NCI-H1105 (cell line): ENCODE measurements at regions not wholly inside any gene's neighbourhood (a gene's known extent, or its start where the extent isn't known, plus 50 kb on each side); places are given as distances from the start of the nearest gene placed in this dataset.

Experiments
- DNase-seq: peaks from one replicate; lab custom pipeline; 2025; lab: John Stamatoyannopoulos, UW

DNA sequence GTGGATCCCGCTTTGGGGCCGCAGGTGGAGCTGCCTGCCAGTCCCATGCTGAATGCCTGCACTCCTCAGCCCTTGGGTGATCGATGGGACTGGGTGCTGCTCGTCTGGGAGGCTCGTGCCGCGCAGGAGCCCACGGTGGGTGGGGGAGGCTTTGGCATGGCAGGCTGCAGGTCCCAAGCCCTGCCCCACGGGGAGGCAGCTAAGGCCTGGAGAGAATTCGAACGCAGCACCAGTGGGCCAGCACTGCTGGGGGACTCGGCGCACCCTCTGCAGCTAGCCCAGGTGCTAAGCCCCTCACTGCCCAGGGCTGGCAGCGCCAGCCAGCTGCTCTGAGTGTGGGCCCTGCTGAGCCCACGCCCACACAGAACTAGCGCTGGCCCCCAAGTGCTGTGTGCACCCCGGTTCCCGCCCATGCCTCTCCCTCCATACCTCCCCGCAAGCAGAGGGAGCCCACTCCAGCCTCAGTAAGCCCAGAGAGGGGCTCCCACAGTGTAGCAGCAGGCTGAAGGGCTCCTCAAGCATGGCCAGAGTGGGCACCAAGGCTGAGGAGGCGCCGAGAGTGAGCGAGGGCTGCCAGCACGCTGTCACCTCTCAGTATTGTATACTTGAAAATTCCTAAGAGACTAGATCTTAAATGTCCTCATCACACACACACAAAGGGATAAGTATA, 1654.2 kb upstream of the SLC39A10 start:
- DNase-seq, result no peak

DNA sequence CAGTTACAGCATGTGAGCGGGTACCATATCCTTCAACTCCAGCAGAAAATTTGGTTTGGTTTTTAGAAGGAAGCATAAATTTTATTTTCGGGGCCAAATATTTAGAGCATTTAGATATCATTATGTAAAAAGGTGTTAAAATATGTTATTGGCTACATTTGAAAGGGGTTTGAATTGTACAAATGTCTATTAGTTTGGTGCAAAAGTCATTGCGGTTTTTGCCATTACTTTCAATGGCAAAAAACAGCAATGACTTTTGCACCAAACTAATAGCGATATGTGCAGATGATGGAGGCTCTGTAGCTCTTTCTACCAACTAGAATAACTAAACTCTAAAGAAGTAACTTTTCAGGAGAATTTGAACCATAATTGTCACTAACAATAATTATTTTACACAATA, 1666.2 kb upstream of the SLC39A10 start:
- DNase-seq, result no peak

DNA sequence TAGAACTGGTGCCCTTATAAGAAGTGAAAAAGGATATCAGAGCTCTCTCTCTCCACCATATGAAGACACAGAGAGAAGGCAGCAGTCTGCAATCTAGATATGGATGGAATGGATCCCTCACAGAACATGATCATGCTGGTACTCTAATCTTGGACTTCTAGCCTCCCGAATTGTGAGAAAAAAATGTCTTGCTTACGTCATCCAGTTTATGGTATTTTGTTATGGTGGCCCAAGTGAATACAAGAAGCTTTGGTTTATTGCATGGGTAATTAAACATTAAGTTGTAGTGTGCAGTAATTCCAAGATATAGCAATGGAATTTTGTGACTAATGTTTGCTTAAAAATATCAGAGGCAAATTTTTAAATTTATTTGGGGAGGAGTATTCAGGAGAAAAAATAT, 1667.4 kb upstream of the SLC39A10 start:
- no peak for DNase-seq

DNA sequence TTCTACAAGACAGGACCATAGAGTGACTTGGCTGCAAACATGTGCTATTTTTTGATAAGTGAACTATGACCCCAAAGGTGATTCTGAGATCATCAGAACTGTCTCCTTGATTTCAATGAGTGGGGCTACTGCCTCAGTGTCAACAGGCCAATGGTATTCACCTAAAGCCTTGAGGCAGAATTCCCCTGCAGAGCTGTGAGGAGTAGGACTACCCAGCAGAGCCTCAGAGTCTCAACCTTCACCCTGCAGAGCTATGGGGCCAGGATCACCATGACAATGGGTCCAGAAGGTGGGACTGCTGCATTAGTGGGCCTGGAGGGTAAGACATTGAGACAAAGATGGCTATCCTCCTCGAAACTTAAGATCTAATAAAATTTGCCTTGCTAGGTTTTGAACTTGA, 1668.2 kb upstream of the SLC39A10 start:
- no peak for DNase-seq

DNA sequence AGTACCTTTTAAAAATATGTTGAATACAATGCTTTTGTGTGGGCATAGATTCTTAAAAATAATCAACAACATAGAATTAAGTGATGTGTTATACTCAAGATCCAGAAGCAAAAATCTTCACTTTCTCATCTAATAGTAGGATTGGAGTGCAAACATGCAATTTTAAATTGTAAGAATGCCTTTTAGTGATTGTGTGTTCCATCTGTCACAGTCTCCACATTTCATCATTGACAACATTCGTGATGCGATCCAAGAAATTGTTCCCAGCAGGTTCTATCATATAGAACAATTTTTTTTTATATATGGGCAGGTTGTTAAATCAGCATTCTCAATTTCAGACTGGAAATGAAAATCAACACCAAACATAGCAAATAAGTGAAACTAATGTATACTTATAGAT, 1671.8 kb upstream of the SLC39A10 start:
- no peak for DNase-seq

DNA sequence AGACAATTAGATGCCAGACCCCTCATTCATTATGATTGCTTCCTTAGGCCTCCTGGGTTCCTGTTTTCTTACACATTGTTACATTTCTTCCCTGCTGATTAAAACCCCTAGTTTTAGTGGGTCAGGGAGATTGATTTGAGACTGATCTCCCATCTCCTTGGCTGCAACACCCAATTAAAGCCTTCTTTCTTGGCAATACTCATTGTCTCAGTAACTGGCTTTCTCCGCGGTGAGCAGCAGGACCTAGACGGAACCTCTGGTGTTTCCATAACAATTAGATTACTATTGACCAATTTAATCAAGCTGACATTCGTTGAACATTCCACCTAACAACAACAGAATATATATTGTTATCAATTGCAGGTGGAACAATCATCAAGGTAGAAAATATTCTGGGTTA, 1676.4 kb upstream of the SLC39A10 start:
- no peak for DNase-seq

DNA sequence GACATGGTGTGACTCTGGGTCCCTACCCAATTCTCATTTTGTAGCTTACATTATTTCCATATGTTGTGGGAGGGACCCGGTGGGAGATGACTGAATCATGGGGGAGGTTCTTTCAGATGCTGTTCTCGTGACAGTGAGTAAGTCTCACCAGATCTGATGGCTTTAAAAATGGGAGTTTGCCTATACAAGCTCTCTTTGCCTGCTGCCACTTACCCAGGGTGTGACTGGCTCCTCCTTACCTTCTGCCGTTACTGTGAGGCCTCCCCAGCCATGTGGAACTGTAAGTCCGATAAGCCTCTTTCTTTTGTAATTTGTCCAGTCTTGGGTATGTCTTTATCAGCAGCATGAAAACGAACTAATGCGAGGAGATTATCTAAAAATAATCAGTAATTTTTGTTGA, 1683.2 kb upstream of the SLC39A10 start:
- DNase-seq, result no peak

DNA sequence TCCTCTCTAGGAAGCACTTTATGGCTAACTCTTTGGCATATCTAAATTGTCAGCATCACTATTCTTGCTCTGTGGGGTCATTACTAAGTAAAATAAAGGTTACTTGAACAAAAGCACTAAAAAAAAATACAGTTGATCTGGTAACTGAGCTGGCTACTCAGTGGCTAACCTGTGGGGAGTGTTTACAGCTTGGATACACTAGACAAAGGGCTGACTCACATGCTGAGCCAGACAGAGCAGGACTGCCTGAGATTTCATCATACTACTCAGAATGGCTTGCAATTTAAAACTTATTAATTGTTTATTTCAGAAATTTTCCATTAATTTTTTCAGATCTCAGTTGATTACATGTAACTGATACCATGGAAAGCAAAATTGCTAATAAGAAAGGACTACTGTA, 1690.4 kb upstream of the SLC39A10 start:
- DNase-seq, result no peak

DNA sequence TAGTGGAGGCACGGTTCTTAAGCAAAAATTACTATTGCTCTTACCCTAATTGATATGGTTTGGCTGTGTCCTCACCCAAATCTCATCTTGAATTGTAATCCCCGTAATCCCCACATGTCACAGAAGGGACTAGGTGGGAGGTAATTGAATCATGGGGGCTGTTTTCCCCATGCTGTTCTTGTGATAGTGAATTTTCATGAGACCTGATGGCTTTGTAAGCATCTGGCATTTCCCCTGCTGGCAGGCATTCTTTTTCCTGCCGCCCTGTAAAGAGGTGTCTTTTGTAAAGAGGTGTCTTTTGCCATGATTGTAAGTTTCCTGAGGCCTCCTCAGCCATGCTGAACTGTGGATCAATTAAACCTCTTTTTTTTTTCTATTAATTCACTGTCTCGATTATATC, 1691.8 kb upstream of the SLC39A10 start:
- no peak for DNase-seq

DNA sequence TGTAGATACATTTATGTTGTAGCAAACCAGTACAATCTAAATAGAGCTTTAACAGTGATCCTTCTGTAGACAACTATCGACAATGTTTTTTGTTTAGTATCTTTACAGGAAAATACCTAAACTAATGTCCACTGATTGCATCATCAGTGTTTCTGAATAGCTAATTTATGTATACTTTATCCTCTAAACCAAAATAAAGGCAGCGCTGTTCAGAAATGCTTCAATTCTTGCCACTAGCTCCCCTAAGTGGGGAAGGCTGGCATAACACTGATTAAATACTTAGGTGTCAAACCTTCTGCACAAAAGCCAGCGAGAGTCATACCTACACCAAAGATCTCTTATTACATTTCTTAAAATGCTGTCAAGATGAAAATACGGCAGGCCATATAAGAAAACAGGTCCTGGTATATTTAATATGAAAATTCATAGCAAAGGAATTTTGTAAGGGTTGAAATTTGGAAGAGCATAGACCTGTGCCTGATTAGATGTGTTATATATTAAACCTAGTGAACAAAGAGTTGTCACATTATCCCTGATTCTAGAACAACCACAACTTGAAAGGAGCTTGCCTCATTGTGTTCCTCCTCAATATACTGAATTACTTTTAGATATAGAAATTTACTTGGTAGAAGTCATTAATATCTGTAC, 1693.4 kb upstream of the SLC39A10 start:
- DNase-seq, result no peak

DNA sequence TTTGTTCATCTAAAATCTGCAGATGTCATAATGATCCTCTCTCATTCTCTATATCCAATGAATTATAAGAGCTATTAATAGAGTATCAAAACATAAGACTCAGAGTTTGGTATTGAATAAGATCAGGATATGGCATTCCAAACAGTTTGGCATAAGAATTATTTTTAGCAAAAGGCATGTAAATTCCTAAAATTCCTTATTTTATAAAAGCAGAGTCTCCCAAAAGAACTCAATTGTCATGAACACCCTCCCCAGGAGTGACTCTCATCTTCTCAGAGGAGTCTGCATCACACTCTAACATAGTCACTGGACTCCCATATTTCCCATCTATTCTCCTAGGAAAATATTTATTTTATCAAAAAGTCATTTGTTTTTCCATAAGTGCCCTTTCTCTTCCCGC, 1710.2 kb upstream of the SLC39A10 start:
- DNase-seq, result no peak

DNA sequence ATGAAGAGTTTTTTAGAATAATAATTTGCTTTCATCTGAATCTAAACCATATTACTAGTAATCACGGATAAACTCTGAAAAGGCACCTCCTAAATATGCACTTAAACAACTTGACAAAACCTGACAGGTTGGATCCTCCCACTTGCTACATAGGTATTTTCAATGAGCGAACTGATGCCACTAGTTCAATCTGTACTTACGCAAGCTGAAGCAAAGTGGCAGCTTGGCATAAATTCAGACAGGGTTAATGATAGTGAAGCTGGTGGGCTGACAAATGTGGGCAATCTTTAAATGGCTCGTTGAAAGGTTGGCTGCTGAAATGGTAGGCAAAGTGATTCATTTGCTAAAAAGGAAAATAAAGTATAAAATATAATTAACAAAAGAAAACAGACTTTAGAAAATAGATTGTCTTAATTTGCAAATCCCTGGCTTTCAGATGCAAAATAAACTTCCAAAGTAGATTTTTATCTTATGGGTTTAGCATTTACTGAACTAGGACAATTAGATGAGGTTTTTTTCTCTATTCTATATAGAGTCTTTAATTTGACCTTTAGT, 1713.5 kb upstream of the SLC39A10 start:
- DNase-seq, result peak; percentile 11

DNA sequence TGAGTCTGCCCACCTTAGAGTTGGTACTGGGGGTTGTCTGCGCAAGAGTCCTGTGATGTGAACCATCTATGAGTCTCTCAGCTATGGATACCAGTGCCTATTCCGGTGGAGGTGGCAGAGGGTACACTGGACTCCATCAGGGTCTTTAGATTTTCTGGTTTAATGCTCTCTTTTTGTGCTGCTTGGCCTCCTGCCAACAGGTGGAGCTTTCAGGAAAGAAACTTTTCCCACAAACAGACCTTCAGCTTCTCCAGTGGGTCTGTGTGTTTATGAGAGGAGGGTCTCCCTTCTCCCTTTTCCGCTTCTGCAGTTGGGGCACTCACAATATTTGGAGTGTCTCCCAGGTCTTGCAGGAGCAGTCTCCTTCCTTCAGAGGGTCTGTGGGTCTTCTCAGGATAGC, 1721.9 kb upstream of the SLC39A10 start:
- no peak for DNase-seq

DNA sequence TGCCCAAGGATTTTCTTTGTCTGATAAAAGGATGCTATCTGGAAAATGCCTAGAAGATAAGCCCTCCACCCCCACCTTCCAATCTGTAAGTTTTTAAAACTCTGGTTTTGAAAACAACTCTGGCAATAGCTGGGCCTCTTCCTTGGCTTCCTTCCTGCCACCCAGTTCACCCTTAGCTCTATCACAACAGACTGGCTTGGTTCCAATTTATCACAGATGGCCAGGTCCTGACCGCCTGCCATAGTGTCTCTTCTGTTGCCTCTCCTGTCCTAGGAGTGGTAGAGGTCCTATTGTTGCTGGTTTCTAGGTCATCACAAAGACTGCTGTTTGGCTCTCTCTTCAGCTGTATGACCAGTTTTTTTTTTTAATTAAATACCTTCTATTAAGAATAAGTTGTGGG, 1727.9 kb upstream of the SLC39A10 start:
- DNase-seq, result no peak

DNA sequence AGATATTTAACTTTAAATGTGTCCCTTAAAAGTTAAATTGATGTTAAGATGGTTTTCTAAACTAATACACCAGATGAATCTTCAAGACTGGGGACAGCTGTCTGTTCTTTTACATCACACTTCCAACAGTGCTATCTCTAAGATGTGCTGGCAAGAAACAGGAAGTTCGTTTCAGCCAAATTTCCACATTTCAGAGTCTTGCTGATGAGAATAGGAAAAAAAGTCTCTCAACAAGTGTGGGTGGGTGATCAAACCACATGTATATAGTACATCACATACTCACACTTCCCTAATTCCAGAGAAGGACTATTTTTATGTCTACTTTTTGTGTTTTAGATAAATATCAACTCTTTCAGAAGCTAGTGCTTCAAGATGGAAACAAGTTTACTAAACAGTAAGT, 1712.8 kb upstream of the TMEFF2 start:
- DNase-seq, result no peak

DNA sequence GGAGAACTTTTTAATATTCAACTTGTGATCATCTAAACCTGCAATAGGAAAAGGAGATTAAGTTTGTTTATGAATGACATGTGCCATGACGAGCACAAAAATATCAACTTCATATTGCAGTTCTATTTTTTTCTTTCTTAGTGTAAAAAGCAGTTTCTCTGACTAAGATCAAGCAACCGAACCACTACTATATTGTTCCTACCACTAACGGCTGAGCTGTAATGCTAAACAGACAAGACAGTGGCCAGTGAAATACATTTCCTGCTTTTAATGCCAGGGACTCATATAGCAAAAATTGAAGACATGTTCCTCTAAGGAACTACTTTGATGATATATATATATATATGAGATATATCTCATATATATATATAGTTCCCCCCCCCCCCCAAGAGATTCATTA, 1705.6 kb upstream of the TMEFF2 start:
- DNase-seq, result no peak

DNA sequence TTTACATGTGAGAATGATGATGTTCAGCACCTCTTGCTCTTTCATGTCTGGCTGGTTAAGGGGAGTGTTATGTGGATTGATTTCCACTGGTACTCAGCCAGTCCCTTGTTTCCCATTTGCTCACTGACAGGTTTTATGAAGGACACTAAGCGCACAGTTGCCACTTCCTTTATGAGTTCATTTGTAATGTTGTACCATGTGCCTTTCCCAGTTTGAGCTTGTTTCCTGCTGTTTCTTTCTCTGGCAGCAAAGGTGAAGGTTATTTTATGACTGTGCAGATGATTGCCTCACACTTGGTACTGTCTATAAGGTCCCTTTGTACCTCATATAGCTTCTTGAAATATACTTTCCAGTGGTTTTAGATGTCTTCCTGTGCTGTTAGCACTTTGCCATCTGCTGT, 1700.5 kb upstream of the TMEFF2 start:
- DNase-seq, result no peak

DNA sequence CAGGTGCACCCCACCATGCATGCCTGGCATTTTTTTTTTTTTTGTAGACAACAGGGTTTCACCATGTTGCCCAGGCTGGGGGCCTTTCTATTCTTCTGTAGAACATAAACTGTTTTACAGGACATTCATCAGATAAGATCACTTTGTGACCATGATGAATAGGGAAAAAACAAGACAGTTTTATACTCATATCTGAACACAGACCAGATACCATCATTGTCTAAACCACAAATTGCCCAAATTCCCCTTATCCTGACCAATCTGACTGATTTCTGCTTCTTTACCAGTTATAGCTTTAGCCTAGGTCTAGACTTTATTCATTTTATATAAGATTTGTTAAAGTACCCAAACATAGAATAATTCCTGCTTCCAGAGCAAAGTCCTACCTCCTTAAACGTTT, 1699.3 kb upstream of the TMEFF2 start:
- DNase-seq, result no peak

DNA sequence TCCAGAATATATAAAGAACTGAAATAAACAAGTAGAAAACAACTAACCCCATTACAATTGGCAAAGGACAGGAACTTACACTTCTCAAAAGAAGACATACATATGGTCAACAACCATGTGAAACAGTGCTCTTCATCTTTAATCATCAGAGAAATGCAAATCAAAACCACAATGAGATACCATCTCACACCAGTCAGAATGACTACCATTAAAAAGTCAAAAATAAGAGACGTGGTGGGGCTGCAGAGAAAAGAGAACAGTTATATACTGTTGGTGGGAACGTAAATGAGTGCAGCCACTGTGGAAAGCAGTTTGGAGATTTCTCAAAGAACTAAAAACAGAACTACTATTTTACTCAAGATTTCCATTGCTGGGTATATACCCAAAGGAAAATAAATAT, 1696.3 kb upstream of the TMEFF2 start:
- DNase-seq, result no peak

DNA sequence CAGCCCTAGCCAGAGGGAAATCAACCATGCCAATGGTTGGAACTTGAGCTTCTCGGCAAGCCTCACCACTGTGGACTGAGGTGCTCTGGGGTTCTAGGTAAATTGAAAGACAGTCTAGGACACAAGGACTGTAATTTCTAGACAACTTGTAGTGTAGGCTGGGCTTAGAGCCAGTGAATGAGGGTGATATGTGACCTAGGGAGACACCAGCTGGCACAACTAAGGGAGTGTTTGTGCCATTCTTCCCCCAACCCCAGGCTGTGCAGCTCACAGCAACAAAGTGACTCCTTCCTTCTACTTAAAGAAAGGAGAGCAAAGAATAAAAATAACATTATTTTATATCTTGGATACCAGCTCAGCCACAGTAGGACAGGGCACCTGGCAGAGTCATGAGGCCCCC, 1690.7 kb upstream of the TMEFF2 start:
- no peak for DNase-seq

DNA sequence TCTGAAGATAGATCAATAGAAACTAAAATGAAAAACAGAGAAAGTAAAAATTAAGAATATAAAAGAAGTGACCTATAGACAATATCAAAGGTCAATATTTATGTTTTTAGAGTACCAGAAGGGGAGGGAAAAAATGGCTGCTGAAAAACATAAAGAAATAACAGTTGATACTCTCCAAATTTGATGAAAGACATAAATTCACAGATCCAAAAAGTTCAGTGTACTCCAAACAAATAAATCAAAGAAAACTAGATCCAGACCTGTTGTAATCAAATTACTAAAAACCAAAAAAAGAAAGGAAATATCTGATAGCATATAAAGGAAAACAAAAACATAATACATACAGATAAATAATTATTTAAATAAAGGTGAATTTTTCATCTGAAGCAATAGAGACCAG, 1689.1 kb upstream of the TMEFF2 start:
- DNase-seq, result no peak

DNA sequence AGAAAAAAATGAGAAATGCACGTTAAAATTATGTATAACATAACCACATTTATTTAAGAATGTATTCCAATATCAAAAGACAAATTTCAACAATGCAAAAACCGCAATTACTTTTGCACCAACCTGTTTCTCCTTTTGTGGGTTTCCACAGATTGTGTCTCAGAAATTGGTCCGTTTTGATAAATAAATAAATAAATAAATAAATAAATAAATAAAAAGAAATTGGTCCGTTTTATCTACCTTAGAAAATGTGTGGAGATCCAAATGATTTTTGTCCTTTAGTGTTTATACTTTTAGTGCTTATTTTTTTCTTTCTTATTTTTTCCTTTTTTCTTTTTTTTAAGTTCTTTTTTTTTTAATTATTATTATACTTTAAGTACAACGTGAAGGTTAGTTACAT, 1682.2 kb upstream of the TMEFF2 start:
- no peak for DNase-seq

DNA sequence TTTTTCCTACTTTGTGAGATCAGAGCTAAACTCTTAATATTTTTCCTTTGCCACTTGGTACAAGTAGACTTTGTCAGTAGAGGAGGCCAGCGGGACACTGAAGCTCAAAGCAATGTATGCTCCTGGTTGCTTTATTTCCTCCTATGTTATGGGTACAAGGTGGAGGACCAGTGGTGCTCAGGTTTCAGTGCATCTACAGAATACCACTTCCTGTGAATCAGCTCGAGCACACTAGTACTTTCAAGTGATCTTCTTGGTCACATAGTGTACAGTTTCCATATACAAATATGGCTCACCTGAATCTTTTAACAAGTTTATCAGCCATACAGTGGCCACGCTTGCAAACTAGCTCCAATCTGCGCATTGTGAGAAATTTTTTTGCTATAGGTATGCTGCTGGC, 1674.8 kb upstream of the TMEFF2 start:
- no peak for DNase-seq

DNA sequence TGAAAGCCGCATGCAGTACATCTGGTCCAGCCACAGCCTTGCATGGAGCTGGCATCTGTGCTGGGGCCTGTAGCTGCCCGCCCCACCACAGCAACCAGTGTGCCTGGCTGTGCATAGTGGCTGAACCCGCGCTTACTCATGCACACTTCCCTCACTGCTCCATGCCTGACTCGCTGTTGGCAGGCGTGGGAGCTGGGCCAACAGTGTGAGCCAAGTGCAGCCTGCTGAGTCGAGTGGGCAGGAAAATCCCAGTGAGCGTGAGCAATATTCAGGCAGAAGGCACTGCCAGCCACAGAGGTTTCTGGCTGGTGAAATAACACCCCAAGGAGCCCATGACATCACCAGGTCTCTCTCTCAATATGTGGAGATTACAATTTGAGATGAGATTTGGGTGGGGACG, 1674.1 kb upstream of the TMEFF2 start:
- no peak for DNase-seq
